Stimulated activated CD4-positive, alpha-beta T cell treated with anti-CD3 and anti-CD28 coated beads, Interleukin-4, amount 100 ng/mL, for 4 hours (primary cell): ENCODE measurements at regions not wholly inside any gene's neighbourhood (a gene's known extent, or its start where the extent isn't known, plus 50 kb on each side); places are given as distances from the start of the nearest gene placed in this dataset.
A peak's percentile ranks its signal among the peaks of the same experiment; 100 is the strongest.
"Not testable (repeated sequence)": the region's sequence is repeated elsewhere in the genome, so short reads cannot be mapped to it uniquely, and the experiment has no call there.

ENCODE experiments used
- DNase-seq, 2 experiments: peaks; one replicate each; pipeline ENCODE4 v3.0.0-alpha.2; 2020

DNA sequence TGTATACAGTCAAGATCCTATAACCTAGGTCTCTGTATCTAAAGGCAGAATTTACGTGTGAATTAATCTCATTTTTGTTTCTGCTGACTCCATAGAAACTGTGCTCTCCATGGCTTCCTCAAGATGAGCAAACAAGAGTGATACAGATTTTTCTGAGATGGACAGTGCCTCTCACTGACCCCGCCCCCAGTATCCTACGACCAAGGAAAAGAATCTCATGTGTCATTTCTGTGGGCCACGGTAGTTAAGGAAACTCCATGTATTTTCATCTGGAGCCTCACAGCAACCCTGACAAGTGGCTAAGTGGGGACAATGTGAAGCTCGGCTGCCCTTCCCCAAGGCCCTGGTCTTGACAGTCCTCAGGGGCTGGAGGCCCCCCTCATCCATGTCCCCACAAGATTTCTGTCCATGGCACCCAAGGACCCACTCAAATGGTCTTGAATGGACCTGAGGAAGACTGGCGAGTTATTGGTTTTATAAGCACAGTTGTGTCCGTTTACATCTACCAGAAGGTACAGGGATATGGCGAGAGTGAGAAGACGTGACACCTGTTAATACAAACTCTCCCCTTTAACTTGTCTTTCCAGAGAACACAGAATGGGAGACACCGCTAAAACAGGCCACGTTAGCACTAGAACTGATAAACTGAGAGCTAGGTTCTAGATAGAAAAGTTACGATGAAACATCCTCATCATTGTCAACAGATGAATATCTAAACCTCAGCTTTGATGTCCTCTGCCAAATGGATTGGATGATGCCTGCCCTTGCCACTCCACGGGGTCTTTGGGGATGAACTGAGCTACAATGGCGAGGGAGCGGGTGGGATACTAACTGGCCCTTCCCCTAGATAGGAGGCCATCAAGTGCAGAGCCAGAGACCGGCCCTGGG lies 108.4 kb upstream of the EGLN3 start:
- no peak for DNase-seq

DNA sequence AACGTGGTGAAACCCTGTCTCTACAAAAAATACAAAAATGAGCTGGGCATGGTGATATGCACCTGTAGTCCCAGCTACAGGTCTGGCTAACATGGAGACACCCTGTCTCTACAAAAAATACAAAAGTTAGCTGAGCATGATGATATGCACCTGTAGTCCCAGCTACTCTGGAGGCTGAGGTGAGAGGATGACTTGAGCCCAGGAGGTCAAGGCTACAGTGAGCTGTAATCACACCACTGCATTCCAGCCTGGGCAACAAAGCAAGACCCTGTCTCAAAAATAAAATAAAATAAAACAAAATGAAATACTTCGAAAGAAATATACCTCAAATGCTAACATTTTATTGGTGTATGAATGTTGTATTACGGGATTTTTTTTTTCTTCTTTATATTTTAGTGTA lies 107.6 kb upstream of the EGLN3 start:
- DNase-seq, result no peak

DNA sequence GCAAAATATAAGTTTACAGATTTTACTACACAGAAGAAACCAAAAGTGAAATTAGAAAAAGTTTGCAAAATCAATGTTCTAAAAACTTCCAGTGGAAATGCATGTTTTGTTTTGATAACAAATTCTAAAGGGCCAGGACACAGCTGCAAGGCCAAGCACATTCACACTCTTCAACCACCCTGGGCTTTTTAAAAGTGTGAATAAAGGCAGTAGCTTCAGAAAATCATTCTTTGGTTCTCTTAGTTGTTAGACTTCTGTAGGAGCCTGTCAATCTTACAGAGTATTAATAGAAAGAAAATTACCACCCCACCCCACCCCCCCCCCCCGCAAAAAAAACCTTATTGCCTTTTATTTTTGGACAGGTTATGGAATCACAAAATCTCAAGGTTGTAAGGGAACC lies 105.2 kb upstream of the EGLN3 start:
- no peak for DNase-seq

DNA sequence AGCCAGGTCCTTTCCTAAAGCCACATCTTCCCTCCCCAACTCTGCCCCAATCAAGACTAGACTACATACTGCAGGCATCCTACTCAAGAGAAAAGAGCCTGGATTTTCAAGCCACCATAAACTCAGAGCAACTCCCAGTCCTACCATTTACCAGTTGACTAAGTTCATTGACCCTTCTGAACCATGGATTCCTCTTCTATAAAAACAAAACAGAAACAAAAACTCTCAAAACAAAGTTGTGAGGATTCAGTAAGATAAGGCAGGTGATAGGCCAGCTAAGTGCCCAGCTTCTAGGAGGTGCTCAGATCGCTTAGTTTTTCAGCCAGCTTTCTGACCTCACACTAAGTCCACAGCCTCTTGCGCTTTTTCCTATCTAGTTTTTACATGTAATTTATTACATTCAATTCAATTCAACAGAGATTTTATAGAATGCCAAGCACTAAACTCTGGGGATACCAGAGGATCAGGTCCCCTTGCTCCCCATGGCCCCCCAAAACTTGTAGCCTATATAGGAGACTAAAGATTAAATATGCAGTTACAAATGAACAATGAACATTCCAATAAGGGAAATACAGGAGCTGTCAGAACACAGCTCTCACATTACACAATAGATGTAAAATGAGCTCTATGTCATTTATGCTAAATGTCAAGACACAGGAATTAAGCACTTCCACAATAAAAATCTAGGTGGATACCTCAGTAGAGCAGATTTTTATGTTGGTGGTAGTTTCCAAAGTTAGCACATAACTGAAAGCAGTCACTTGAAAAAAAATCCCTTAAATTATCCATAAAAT lies 104.5 kb upstream of the EGLN3 start:
- DNase-seq, result no peak

DNA sequence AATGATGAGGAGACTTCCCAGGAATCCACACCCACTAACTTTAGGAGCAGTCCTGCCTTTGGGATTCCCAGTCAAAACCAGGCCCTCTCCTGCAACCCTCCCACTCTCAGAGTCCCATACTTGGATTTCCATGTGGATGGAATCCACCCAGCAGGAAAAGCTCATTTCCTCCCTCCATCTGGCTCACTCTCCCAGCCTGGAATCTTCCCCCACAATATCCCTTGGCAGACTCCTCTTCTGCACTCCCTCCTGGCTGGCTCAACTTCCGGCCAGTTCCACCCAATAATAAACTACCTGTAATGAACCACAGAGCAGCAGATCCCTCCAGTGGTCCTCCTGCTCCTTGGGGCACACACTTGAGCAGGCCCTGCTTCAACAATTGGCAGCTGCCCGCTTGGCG lies 102.8 kb upstream of the EGLN3 start:
- no peak for DNase-seq

DNA sequence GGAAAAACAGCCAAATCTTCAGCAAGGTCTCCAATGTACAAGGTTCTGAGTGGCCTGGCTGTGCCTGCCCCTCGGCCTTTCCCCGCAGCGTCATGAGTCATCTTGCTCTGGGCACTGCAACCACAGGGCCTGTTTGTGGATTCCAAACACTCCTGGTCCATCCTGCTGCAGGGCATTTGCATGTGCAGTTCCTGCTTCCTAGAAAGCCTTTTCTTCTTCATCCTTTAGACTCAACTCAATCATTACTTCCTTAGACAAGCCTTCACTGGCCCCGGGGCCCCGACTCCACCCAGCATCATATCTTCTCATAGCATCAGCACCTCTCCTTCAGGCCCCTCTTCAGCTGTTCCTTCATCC lies 101.8 kb upstream of the EGLN3 start:
- DNase-seq, result no peak

DNA sequence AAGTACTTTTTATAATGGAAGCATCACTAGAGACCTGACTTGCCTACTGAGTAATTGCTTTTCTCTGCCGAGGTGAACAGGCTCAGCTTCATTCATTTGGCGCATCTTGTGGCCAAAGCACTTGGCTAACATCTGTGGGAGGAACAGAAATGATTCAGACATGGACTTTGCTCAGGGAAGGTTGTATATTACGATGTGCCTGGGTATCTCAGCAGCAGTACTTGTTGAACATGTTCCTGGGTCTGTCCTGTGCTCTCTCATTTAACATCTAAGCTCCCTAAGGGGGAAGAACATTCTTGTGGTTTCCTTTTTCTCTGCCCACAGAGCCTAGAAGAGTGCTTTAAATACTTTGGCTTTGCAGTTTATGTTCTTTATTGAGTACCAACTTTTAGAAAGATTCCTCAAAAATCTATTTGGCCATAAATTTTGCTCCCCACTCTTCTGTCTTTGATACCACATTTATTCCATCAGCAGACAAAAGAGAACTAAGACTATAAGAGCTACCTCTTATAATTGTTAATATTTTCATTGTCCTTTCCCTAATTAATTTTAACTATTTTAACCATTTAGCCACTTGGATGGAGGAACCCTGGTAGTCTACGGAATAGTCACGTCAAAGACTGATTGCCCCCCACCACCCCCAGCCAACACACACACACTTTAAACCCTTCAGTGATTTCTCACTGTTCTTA lies 101.2 kb upstream of the EGLN3 start:
- no peak for DNase-seq

DNA sequence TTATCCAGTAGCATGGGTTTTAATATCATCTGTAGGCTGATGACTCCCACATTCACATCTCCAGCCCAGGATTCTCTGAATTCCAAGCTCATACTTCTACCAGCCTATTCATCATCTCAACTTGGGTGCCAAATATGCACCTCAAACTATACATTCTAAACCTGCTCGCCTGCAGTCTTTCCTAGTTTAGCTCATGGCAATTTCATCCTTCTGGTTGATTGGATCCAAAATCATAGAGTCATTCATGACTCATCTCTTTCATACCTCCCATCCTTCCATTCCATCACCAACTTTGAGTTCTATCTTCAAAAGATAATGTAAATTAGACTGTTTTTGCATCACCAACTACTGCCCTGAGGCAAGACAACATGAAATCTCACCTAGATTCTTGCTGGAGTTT lies 99.7 kb upstream of the EGLN3 start:
- DNase-seq, result no peak

DNA sequence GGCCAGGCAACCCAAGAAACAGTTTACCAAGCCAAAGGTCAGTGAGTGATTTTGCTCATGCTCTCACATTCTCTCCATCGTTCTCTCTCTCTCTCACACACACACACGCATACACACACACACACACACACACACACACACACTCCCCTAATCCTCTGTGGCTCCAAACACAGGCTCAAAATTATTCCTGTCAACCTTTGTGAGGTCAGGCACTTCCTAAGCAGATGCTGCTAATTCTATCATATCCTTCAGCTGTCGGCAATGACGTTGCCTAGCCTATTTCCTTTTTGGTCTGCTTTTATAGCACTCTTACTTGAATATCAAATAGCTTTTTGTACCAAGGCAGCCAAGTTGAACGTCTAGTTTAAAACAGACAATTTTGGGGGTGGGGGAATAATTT lies 98.9 kb upstream of the EGLN3 start:
- no peak for DNase-seq

DNA sequence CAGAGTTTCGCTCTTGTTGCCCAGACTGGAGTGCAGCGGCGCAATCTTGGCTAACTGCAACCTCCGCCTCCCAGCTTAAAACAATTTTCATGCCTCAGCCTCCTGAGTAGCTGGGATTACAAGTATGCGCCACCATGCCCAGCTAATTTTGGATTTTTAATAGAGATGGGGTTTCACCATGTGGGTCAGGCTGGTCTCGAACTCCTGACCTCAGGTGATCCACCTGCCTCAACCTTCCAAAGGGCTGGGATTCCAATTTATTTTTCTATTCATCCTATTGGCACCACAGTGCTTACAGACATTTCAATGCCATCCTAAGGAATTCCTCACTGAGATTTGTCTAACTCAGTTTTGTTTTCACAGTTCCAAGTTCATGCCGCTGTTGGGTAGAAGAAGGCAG lies 98.3 kb upstream of the EGLN3 start:
- DNase-seq, result not testable (repeated sequence)

DNA sequence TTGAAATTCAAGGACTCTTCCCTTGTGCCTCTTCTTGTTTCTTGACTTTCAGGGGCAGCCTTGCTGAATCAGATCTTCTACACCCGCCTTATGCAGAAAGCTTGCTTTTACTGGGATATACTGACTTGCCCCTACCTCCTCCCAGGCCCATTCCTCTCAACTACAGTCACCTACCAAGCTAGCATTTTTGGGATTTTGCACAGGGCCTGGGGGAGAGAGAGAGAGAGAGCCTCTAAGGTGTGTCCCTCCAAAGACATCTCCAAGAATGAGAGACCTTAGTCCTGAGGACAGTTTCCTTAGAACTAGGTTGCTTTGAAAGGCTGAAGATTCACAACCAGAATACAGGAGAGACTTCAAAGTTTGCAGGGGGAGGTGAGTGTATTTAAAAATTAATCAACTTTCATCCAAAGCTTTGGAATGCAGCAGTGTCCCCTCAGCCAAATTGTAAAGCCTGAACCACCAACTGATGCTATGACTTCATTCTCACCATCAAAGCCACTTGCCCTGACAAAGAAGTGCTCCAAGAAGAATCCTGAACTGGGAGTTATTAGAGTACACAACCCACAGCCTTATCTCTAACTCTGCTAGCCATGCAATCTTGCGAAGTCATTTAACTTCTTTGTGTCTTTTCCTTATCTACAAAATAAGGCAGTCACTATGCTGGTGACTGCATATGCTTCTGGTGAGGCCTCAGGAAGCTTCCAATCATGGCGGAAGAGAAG lies 96.1 kb upstream of the EGLN3 start:
- no peak for DNase-seq

DNA sequence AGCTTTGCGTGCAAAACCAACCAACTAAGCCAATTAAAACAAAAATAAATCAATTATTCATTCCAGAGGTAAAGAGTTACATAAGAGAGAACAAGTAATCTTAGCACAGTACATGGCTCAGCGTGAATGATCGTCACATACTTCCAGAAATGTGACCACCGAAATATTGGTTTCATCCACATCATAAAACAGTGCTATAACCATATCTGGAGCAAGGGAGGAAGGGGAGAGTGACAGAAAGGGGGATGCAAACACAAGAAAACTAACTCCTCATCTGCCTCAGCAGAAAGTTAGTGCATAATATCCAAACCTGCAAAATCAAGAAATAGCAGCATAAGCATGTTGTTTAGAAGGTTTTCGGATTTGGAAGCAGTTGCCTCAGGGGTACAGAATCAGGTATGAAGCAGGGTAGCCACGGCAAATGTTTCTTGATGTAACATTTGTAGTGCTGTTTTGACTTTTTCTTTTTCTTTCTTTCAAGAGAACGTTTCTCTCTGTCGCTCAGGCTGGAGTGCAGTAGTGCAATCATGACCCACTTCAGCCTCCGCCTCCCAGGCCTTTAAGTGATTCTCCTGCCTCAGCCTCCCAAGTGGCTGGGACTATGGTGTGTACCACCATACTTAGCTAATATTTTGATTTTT lies 93.9 kb upstream of the EGLN3 start:
- DNase-seq, result no peak

DNA sequence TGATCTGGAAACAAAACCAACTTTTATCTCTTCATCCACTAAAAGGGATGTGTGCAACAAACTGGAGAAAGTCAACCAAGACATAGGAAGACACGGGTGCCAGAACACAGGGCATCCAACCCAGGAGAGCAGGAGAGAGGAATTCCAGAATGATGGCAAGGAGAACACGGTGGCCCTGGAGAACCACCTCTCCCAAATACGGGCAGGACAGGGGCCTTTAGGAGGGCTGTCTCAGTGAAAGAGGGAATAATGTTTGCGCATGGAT lies 93.4 kb upstream of the EGLN3 start:
- no peak for DNase-seq

DNA sequence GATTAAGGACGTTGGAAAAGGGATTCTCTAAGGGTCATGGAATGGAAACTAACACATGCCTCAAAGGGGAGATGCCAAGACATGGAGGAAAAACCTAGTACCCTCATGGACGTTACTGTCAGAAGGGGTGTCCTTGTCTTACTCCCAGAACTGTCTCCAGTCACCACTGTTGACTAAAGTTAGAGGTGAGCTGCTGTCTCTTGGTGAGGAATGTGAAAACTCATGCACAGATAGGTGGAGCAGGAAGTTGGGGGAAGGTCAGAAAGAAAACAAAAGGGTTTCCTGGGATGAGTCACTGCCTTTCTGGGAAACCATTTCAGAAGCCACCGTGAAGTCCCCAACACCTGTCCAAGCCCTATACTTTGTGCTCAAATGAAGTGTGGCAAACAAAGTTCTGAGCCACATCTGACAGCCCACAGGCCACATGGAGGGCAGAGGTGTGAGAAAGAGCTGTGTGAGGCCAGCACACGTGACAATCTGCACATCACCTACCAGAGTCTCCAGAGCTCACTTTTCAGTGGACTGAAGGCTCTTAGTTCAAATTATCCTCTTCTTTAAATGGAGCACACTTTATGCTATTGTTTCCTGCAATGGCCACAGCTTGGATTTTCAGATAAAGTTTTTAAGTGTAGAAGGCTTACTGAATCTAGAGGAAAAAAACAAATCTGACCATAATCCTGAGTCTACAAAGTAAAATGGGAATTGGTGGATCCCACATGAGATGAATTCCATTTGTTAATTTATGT lies 92.9 kb upstream of the EGLN3 start:
- peak; percentile 19 to 54 for DNase-seq

DNA sequence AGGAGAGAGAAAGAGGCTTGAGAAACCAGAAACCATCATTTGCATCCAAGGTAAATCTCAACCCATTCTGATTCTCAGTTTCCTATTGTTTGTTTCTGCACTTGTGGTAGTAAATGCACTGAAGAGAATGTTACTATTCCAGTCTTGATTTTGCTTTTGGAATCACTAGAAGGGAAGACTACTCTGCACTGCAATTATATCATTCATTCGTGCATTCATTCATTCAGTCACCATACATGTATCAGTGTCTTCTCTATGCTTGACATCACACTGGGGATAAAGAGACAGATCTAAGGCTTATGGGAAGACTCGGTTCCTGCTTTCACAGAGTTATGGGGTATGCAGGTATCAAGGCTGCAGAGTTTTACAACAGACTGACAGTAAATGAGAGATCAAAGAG lies 90.3 kb upstream of the EGLN3 start:
- no peak for DNase-seq

DNA sequence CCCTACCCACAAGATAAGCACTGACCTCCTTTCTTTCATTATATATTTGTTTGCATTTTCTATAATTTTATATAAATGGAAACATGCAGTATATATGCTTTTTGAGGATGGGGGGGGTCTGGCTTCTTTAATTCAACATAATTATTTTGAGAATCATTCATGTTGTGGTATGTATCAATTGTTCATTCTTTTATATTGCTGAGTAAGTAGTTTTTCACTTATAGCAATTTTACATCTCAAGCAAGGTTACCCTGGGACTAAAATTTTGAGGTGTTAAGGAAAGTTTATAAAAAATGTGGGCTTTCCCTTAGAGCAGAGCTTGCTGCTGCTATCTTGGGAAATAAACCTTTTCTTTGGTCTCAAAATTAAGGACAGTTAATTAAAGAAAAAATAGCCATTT lies 89.9 kb upstream of the EGLN3 start:
- no peak for DNase-seq

DNA sequence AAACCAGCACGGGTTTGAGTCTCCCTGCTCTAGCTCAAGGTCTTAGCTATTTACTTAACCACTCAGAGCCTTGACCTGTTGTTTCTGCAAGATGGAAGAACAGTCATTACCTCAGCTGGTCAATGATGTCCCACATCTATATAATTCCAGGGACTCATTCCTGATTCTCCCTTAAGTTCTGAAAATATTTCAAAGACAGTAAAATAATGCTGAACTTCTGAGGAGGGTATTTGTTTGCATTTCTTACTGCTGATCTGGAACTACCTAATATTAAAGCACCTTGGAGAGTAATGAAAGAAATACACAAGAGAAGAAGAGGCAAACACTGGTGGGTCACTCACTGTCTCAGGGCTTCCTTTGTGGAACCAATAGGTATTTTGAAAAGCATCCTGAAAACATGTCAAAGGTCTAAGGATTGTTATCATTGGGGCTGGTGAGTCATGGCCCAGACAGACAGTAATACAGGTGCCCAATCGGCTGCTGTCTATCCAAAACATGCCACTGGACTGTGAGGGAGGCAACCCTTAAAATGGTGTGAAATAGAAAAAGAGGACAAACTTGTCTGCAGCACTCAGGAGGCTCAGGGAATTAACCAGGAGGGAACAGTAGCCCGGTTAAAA lies 88.7 kb upstream of the EGLN3 start:
- DNase-seq, result no peak

DNA sequence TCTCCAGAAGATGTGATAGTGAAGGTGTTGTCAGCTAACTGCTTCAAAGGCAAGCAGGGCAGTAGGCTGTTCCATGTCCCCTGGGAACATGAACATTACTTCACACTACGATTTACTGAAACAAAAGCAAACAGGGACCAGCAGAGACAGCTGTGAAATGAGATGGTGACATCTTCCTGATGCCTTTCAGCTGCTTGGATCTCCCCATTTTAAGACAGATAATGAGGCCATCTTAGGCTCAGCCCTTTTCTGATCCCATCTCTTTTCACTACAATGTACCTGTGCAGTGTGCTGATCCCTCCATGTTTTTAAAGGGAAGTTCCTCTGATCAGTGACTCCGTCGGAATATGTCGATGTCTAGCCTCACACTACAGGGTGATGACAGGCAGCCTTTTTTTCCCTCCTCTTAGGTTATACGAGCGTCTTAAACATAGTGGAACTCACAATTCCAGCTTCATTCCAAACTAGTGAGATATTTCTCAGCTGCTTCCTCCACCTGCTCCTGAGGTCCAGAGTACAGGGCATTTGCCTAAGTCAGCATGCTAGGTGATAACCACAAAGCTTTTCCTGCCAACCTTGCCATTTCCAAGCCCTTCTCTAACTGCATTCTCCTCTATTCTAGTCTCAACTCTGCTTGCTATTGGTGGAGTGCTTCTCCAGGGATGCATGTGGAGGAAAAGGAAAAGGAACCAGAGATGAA lies 87.6 kb upstream of the EGLN3 start:
- DNase-seq, result no peak

DNA sequence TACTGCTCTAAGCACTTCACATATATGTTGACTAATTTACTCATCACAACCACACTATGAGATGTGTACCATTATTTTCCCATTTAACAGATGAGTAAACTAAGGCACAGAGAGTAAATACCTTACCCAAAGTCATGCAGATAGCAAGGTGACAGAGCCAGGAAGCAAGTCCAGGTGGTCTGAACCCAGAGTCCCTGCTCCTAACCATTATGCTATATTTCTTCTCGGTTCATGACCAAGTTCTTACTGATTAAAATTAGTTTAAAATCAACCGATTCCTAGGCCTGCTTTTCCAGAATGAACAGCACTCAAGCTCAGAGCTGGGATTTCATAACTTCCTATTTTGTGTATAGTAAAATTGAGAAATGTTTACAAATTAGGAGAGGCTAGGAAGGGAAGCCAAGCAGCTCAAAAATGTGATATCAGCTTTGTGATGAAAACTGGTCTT lies 85.5 kb upstream of the EGLN3 start:
- DNase-seq, result no peak

DNA sequence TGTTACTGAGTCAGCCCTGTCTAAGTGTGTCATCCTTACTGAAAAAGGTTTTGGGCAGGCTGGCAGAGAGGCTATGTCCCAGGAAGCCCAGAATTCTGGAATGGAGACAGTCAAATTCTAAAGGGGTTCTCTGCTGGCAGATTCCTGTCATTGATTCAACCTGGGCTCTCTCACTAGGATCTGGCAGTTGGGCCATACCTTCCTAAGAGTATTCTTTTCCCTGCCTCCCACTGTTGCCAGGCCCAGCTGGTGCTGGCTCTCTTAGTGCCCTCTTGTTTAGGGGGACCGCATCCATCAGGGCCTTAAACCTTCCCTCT lies 85.0 kb upstream of the EGLN3 start:
- no peak for DNase-seq
